ENCODE measurements at regions not wholly inside any gene's neighbourhood (a gene's known extent, or its start where the extent isn't known, plus 50 kb on each side); places are given as distances from the start of the nearest gene placed in this dataset.

GRCh38 chr15:34664418-34664817 is 81.0 kb upstream of the GOLGA8B start:
- no peak for DNase-seq
- no peaks in the 10 kb centered on the region for H3K36me3 ChIP-seq (replicated peaks)
- no peak overlapping the region for H3K4me3 ChIP-seq (ENCODE audit: low read depth, low read length)
- no peak for TF ChIP-seq CTCF (IDR thresholded peaks at IDR 0.05; ENCODE audit: low read depth, low read length, missing control alignments)
- no peaks in the 10 kb centered on the region for H3K27me3 ChIP-seq (replicated peaks)
- in situ Hi-C loops (cut with HindIII; ENCODE audit: low pct_ligation_motif_present, low sequenced_read_pairs), result no loop called here
- no peak overlapping the region for H3K27ac ChIP-seq

GRCh38 chr15:34663101-34663500 is 79.7 kb upstream of the GOLGA8B start:
- Histone ChIP-seq H3K27me3 (replicated peaks) (no peaks in the 10 kb centered on the region), H3K36me3 (replicated peaks) (no peaks in the 10 kb centered on the region), H3K4me3 (ENCODE audit: low read depth, low read length) (no peak overlapping the region), H3K27ac (no peak overlapping the region)
- DNase-seq, result no peak
- TF ChIP-seq CTCF (IDR thresholded peaks at IDR 0.05; ENCODE audit: low read depth, low read length, missing control alignments), result no peak
- in situ Hi-C loops (cut with HindIII; ENCODE audit: low pct_ligation_motif_present, low sequenced_read_pairs), result no loop called here

GRCh38 chr15:34659056-34659455 is 75.6 kb upstream of the GOLGA8B start:
- no peak for DNase-seq
- Histone ChIP-seq H3K4me3 (ENCODE audit: low read depth, low read length) (no peak overlapping the region), H3K27ac (no peak overlapping the region), H3K27me3 (replicated peaks) (no peaks in the 10 kb centered on the region), H3K36me3 (replicated peaks) (no peaks in the 10 kb centered on the region)
- in situ Hi-C loops (cut with HindIII; ENCODE audit: low pct_ligation_motif_present, low sequenced_read_pairs), result no loop called here
- no peak for TF ChIP-seq CTCF (IDR thresholded peaks at IDR 0.05; ENCODE audit: low read depth, low read length, missing control alignments)

GRCh38 chr15:34657469-34658127 is 74.1 kb upstream of the GOLGA8B start:
- in situ Hi-C loops (cut with HindIII; ENCODE audit: low pct_ligation_motif_present, low sequenced_read_pairs), result no loop called here
- Histone ChIP-seq H3K36me3 (replicated peaks) (no peaks in the 10 kb centered on the region), H3K27ac (no peak overlapping the region), H3K4me3 (ENCODE audit: low read depth, low read length) (no peak overlapping the region), H3K27me3 (replicated peaks) (no peaks in the 10 kb centered on the region)
- DNase-seq, result no peak
- TF ChIP-seq CTCF (IDR thresholded peaks at IDR 0.05; ENCODE audit: low read depth, low read length, missing control alignments), result no peak

- H3K27ac ChIP-seq, result no peak overlapping the region
- DNase-seq, result no peak
Measured at GRCh38 chr15:34656005-34656796, 72.8 kb upstream of the GOLGA8B start.

More at GRCh38 chr15:34656005-34656796, 72.8 kb upstream of the GOLGA8B start:
- Histone ChIP-seq H3K27me3 (replicated peaks) (no peaks in the 10 kb centered on the region), H3K36me3 (replicated peaks) (no peaks in the 10 kb centered on the region), H3K4me3 (ENCODE audit: low read depth, low read length) (no peak overlapping the region)
- no peak for TF ChIP-seq CTCF (IDR thresholded peaks at IDR 0.05; ENCODE audit: low read depth, low read length, missing control alignments)
- in situ Hi-C loops (cut with HindIII; ENCODE audit: low pct_ligation_motif_present, low sequenced_read_pairs), result no loop called here
